ENCODE measurements at regions not wholly inside any gene's neighbourhood (a gene's known extent, or its start where the extent isn't known, plus 50 kb on each side); places are given as distances from the start of the nearest gene placed in this dataset.

DNA sequence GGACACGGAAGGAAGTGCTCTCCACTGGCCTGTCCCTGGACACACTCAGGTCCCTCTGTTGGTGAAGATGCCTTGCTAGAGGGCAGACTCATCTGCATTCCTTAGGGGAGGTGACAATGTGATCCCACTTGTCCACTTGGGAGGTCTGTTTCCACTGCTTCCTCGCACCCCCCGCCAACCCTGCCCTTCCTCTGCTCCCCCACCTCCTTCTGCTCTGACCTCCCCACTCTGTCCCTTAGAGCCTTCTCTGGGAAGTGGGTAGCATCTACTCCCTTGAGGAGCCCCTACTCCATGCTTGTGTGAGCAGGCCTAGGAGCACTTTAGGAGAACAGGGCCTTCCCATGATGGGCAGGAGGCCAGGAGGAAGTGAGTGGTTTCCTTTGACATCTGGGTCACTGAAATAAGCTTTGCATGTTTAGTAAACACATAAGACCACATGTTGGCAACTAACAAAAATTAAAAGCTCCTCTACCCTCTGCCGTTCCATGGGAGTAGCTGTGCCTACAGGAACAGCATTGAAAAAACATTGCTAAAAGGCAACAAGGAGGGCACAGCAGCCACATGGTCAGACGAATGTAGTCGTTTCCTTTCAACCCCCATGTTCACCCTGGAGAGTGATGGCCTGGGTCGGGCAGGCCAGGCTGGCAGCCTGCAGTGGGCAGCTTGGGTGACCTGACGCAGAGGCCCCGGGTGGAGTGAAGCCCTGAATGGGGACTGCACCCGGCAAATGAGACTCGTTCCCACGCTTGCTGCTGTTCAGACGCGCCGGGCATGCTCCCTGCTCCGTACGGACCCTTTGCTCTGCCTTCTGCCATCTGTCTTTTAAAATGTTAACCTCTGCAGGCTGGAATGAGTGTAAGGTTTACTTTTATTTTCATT lies 634.0 kb downstream of the IRX1 start:
- DNase-seq (peak in 1 of 2 donors; percentile 52), ATAC-seq (ENCODE audit: low FRiP score in 2 of 2) (no peak)
- WGBS, 2 donors = 75 to 81% methylated on average over 14 to 17 of the region's 17 CpGs

DNA sequence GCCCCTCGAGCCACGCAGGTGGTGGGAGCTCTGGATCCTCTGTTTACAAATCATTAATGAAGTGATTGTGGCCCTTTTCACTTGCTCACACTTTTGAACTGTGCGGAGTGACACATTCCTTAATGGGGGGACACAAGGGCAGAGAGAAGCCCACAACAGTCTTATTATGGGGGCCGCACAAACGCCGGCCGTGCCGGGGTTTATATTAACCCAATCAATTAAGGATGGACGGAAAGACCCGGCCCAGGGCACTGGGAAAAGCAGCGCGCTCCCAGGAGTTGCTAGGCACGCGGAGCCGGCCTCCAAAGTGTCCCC lies 634.8 kb downstream of the IRX1 start:
- ATAC-seq (ENCODE audit: low FRiP score in 2 of 2) (no peak), DNase-seq (peak in 1 of 2 donors; percentile 38)
- Histone ChIP-seq H3K27ac (no peak overlapping the region), H3K36me3 (no peaks in the 10 kb centered on the region), H3K27me3 (no peaks in the 10 kb centered on the region), H3K4me3 (no peak overlapping the region), H3K9me3 (peaks cover 0 to 6% (median 3%) of the 10 kb centered on the region in 4 donors), H3K4me1 (no peaks in the 10 kb centered on the region)
- no peak for TF ChIP-seq POLR2AphosphoS5 (IDR thresholded peaks at IDR 0.05)
- no peak for TF ChIP-seq CTCF (IDR thresholded peaks at IDR 0.05)
- TF ChIP-seq EP300 (IDR thresholded peaks at IDR 0.05) = no peak
- TF ChIP-seq POLR2A (IDR thresholded peaks at IDR 0.05) = no peak
- WGBS, 2 donors = 58 to 79% methylated on average over 15 of the region's 15 CpGs

More for the DNA sequence above, 634.0 kb downstream of the IRX1 start:
- Histone ChIP-seq H3K9me3 (peaks cover 0 to 3% (median 3%) of the 10 kb centered on the region in 4 donors), H3K4me1 (no peaks in the 10 kb centered on the region), H3K4me3 (no peak overlapping the region), H3K27ac (no peak overlapping the region), H3K27me3 (no peaks in the 10 kb centered on the region), H3K36me3 (no peaks in the 10 kb centered on the region)
- TF ChIP-seq POLR2A (IDR thresholded peaks at IDR 0.05) (no peak), CTCF (IDR thresholded peaks at IDR 0.05) (no peak), EP300 (IDR thresholded peaks at IDR 0.05) (no peak), POLR2AphosphoS5 (IDR thresholded peaks at IDR 0.05) (no peak)

DNA sequence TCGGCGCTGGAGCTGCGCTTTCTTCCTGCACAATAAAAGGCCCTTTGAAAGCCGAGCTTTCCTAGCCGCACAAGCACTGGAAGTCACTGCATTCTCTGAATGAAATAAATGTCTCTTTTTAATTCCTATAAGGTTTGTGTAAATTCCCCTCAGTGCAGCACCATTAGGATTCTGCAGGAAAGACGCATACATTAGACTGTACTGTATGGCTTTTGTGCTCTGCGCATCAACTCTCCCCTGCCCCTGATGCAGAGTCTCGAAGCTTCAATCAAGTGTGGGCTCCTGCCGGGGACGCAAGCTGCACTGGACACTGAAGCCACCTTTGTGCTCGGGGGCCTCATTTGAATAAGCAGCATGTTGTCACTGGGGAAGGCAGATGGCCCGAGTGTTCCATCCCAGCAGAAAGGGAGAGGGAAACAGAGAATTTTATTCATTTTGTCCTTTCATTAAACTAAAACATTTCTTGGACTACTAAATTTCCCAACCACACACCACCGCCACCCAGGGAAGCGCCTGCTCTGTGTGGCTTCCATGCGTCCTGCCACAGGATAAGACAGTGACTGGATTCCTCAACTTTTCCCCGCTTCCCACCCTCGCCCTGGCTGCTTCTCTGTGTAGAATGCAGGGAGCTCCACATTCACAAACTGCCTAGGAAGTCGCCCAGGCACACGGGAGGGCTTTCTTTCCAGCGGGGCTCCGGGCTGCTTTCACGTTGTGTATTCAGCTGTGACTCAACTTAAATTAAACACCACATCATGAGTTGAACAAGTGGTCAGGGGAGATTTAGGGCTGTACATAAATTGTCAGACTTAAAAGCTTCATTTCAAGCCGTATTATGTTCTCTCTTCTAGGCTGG lies 635.4 kb downstream of the IRX1 start:
- Histone ChIP-seq H3K4me1 (no peaks in the 10 kb centered on the region), H3K36me3 (no peaks in the 10 kb centered on the region), H3K9me3 (peaks cover 0 to 6% (median 3%) of the 10 kb centered on the region in 4 donors), H3K4me3 (no peak overlapping the region), H3K27ac (no peak overlapping the region), H3K27me3 (no peaks in the 10 kb centered on the region)
- DNase-seq (no peak), ATAC-seq (ENCODE audit: low FRiP score in 2 of 2) (peak in 1 of 2 donors; percentile 27)
- TF ChIP-seq POLR2A (IDR thresholded peaks at IDR 0.05) (no peak), CTCF (IDR thresholded peaks at IDR 0.05) (no peak), POLR2AphosphoS5 (IDR thresholded peaks at IDR 0.05) (no peak), EP300 (IDR thresholded peaks at IDR 0.05) (no peak)
- WGBS, 2 donors = 59 to 65% methylated on average over 23 of the region's 23 CpGs

- Histone ChIP-seq H3K9me3 (peaks cover 0 to 6% (median 3%) of the 10 kb centered on the region in 4 donors), H3K36me3 (no peaks in the 10 kb centered on the region), H3K27ac (no peak overlapping the region), H3K4me1 (no peaks in the 10 kb centered on the region), H3K27me3 (no peaks in the 10 kb centered on the region), H3K4me3 (no peak overlapping the region)
- DNase-seq (no peak), ATAC-seq (ENCODE audit: low FRiP score in 2 of 2) (no peak)
- no peak for TF ChIP-seq POLR2A (IDR thresholded peaks at IDR 0.05)
- TF ChIP-seq EP300 (IDR thresholded peaks at IDR 0.05) = no peak
- no peak for TF ChIP-seq POLR2AphosphoS5 (IDR thresholded peaks at IDR 0.05)
- TF ChIP-seq CTCF (IDR thresholded peaks at IDR 0.05) = no peak
- WGBS, 2 donors = 43 to 61% methylated on average over 1 of the region's 1 CpG
Measured at GRCh38 chr5:4232084-4232483, 636.5 kb downstream of the IRX1 start.
